ENCODE measurements at regions not wholly inside any gene's neighbourhood (a gene's known extent, or its start where the extent isn't known, plus 50 kb on each side); places are given as distances from the start of the nearest gene placed in this dataset.

- H3K4me1 ChIP-seq (ENCODE audit: insufficient read depth, low read length, severe bottlenecking), result no peaks in the 10 kb centered on the region
- no peaks in the 10 kb centered on the region for H4K20me1 ChIP-seq (ENCODE audit: insufficient read depth, low read length)
- H3K9ac ChIP-seq (ENCODE audit: low read length), result no peak overlapping the region
- no peaks in the 10 kb centered on the region for H3K79me2 ChIP-seq (ENCODE audit: insufficient read depth, low read length)
- no peak overlapping the region for H3K4me2 ChIP-seq (ENCODE audit: low read length)
- H2AFZ ChIP-seq (ENCODE audit: low read length), result no peak overlapping the region
- H3K4me3 ChIP-seq (ENCODE audit: low read depth, low read length, poor library complexity, severe bottlenecking), result no peak overlapping the region
- H3K27ac ChIP-seq (ENCODE audit: low read depth, low read length, poor library complexity, severe bottlenecking), result no peak overlapping the region
- TF ChIP-seq CTCF (IDR thresholded peaks at IDR 0.05; ENCODE audit: low read length) (no peak), EZH2 (IDR thresholded peaks at IDR 0.05; ENCODE audit: borderline replicate concordance, low read length) (no peak)
- H3K9me3 ChIP-seq (ENCODE audit: low read length), result no peaks in the 10 kb centered on the region
- H3F3A ChIP-seq (ENCODE audit: insufficient read depth, low read length), result no peaks in the 10 kb centered on the region
- H3K9me2 ChIP-seq (ENCODE audit: low read depth, low read length), result no peaks in the 10 kb centered on the region
- H3K27me3 ChIP-seq (ENCODE audit: insufficient read depth, low read length), result no peaks in the 10 kb centered on the region
- H3K36me3 ChIP-seq (ENCODE audit: insufficient read depth, low read length), result no peaks in the 10 kb centered on the region
Observed at GRCh38 chr15:95601525-95601924, 729.0 kb upstream of the NR2F2 start.

GRCh38 chr15:95603802-95604201, 726.7 kb upstream of the NR2F2 start:
- Histone ChIP-seq H3K36me3 (ENCODE audit: insufficient read depth, low read length) (no peaks in the 10 kb centered on the region), H4K20me1 (ENCODE audit: insufficient read depth, low read length) (no peaks in the 10 kb centered on the region), H3K4me1 (ENCODE audit: insufficient read depth, low read length, severe bottlenecking) (no peaks in the 10 kb centered on the region), H3F3A (ENCODE audit: insufficient read depth, low read length) (no peaks in the 10 kb centered on the region), H2AFZ (ENCODE audit: low read length) (no peak overlapping the region), H3K4me3 (ENCODE audit: low read depth, low read length, poor library complexity, severe bottlenecking) (no peak overlapping the region), H3K9ac (ENCODE audit: low read length) (no peak overlapping the region), H3K27me3 (ENCODE audit: insufficient read depth, low read length) (no peaks in the 10 kb centered on the region), H3K4me2 (ENCODE audit: low read length) (no peak overlapping the region), H3K9me2 (ENCODE audit: low read depth, low read length) (no peaks in the 10 kb centered on the region), H3K27ac (ENCODE audit: low read depth, low read length, poor library complexity, severe bottlenecking) (no peak overlapping the region), H3K79me2 (ENCODE audit: insufficient read depth, low read length) (no peaks in the 10 kb centered on the region), H3K9me3 (ENCODE audit: low read length) (no peaks in the 10 kb centered on the region)
- TF ChIP-seq CTCF (IDR thresholded peaks at IDR 0.05; ENCODE audit: low read length) (no peak), EZH2 (IDR thresholded peaks at IDR 0.05; ENCODE audit: borderline replicate concordance, low read length) (no peak)

- Histone ChIP-seq H3K4me1 (ENCODE audit: insufficient read depth, low read length, severe bottlenecking) (no peaks in the 10 kb centered on the region), H4K20me1 (ENCODE audit: insufficient read depth, low read length) (no peaks in the 10 kb centered on the region), H3F3A (ENCODE audit: insufficient read depth, low read length) (no peaks in the 10 kb centered on the region), H3K9me3 (ENCODE audit: low read length) (no peaks in the 10 kb centered on the region), H3K36me3 (ENCODE audit: insufficient read depth, low read length) (no peaks in the 10 kb centered on the region), H3K27ac (ENCODE audit: low read depth, low read length, poor library complexity, severe bottlenecking) (no peak overlapping the region), H3K9ac (ENCODE audit: low read length) (no peak overlapping the region), H3K79me2 (ENCODE audit: insufficient read depth, low read length) (no peaks in the 10 kb centered on the region), H3K9me2 (ENCODE audit: low read depth, low read length) (no peaks in the 10 kb centered on the region), H3K27me3 (ENCODE audit: insufficient read depth, low read length) (no peaks in the 10 kb centered on the region), H2AFZ (ENCODE audit: low read length) (no peak overlapping the region), H3K4me3 (ENCODE audit: low read depth, low read length, poor library complexity, severe bottlenecking) (no peak overlapping the region), H3K4me2 (ENCODE audit: low read length) (no peak overlapping the region)
- TF ChIP-seq EZH2 (IDR thresholded peaks at IDR 0.05; ENCODE audit: borderline replicate concordance, low read length) (no peak), CTCF (IDR thresholded peaks at IDR 0.05; ENCODE audit: low read length) (no peak)
Observed at GRCh38 chr15:95604634-95605036, 725.9 kb upstream of the NR2F2 start.
